Neural cell (in vitro differentiated cells): ENCODE measurements at regions not wholly inside any gene's neighbourhood (a gene's known extent, or its start where the extent isn't known, plus 50 kb on each side); places are given as distances from the start of the nearest gene placed in this dataset.

Source experiments
- H2AFZ ChIP-seq: fragments of 200-600, 300-800 bp; sonication (generic), shearing (Covaris generic); 2 replicates; pipeline ENCODE4 v1.6.0; 2014; ENCODE audit warnings: low read depth, mild to moderate bottlenecking, antibody characterized with exemption, low read length, moderate library complexity
- H3F3A ChIP-seq: fragments of 200-600 bp; shearing (Covaris generic); 2 replicates; pipeline ENCODE4 v1.6.1; 2016; ENCODE audit warnings: mild to moderate bottlenecking, moderate library complexity, mixed read lengths, antibody characterized with exemption, low read length; ENCODE audit not compliant: insufficient read depth, poor library complexity, severe bottlenecking
- H3K27ac ChIP-seq: fragments of 200-600, 300-800 bp; sonication (generic), shearing (Covaris generic); 2 replicates; pipeline ENCODE4 v1.5.1; 2014; ENCODE audit warnings: mild to moderate bottlenecking, low read length, moderate library complexity
- H3K27me3 ChIP-seq: fragments of 300-800, 200-600 bp; sonication (generic), shearing (Covaris generic); 2 replicates; pipeline ENCODE4 v1.6.0; 2014; ENCODE audit warnings: mild to moderate bottlenecking, low read depth, low read length, moderate library complexity; ENCODE audit not compliant: insufficient read depth
- H3K36me3 ChIP-seq: fragments of 300-800, 200-600 bp; sonication (generic), shearing (Covaris generic); 2 replicates; pipeline ENCODE4 v1.5.1; 2014; ENCODE audit warnings: mild to moderate bottlenecking, antibody characterized with exemption, low read length, moderate library complexity; ENCODE audit not compliant: insufficient read depth
- H3K4me2 ChIP-seq: fragments of 300-800, 200-600 bp; sonication (generic), shearing (Covaris generic); 2 replicates; pipeline ENCODE4 v1.6.0; 2014; ENCODE audit warnings: mild to moderate bottlenecking, low read length
- H3K4me3 ChIP-seq: fragments of 300-800, 200-600 bp; sonication (generic), shearing (Covaris generic); 2 replicates; pipeline ENCODE4 v1.5.1; 2014; ENCODE audit warnings: mild to moderate bottlenecking, low read length, moderate library complexity
- H3K79me2 ChIP-seq: fragments of 200-600 bp; shearing (Covaris generic); replicated peaks from 2 replicates; pipeline ENCODE4 v1.6.0; 2014; ENCODE audit warnings: mild to moderate bottlenecking, low read length, moderate library complexity; ENCODE audit not compliant: insufficient read depth
- H3K9ac ChIP-seq: fragments of 300-800, 200-600 bp; sonication (generic), shearing (Covaris generic); 2 replicates; pipeline ENCODE4 v1.6.1; 2016; ENCODE audit warnings: mild to moderate bottlenecking, low read length, mixed read lengths
- H3K9me2 ChIP-seq: fragments of 200-600 bp; shearing (Covaris generic); 2 replicates; pipeline ENCODE4 v1.6.1; 2016; ENCODE audit warnings: mild to moderate bottlenecking, low read length, mixed read lengths; ENCODE audit not compliant: insufficient read depth
- H3K9me3 ChIP-seq: fragments of 200-600, 300-800 bp; sonication (generic), shearing (Covaris generic); 2 replicates; pipeline ENCODE4 v1.6.1; 2016; ENCODE audit warnings: mild to moderate bottlenecking, mixed run types, low read length, moderate library complexity, mixed read lengths
- H4K20me1 ChIP-seq: fragments of 200-600 bp; shearing (Covaris generic); 2 replicates; pipeline ENCODE4 v1.6.1; 2016; ENCODE audit warnings: mild to moderate bottlenecking, mixed run types; ENCODE audit not compliant: insufficient read depth
- CTCF ChIP-seq: fragments of 450-650 bp; IDR thresholded peaks from 2 replicates; pipeline ENCODE4 v1.5.1; 2014; ENCODE audit warnings: antibody characterized with exemption, mild to moderate bottlenecking, moderate library complexity; ENCODE audit not compliant: poor library complexity, severe bottlenecking
- EP300 ChIP-seq: fragments of 450-650 bp; conservative IDR thresholded peaks from 2 replicates; pipeline ENCODE4 v1.6.1; 2014; ENCODE audit warnings: antibody characterized with exemption, mild to moderate bottlenecking, moderate library complexity; ENCODE audit not compliant: poor library complexity, severe bottlenecking
- EZH2 ChIP-seq: fragments of 200-600, 300-800 bp; shearing (Covaris generic), sonication (generic); IDR thresholded peaks from 2 replicates; pipeline ENCODE4 v1.6.1; 2014; ENCODE audit warnings: antibody characterized with exemption, low read length, borderline replicate concordance, mild to moderate bottlenecking; ENCODE audit not compliant: insufficient read depth, poor library complexity, severe bottlenecking
- MXI1 ChIP-seq: fragments of 450-650 bp; conservative IDR thresholded peaks from 2 replicates; pipeline ENCODE4 v1.6.1; 2014; ENCODE audit warnings: antibody characterized with exemption, mild to moderate bottlenecking; ENCODE audit not compliant: poor library complexity, severe bottlenecking
- POLR2AphosphoS5 ChIP-seq: IDR thresholded peaks from 2 replicates; pipeline ENCODE4 v1.6.1; 2012
- RAD21 ChIP-seq: fragments of 450-650 bp; conservative IDR thresholded peaks from 2 replicates; pipeline ENCODE4 v1.6.1; 2014; ENCODE audit warnings: antibody characterized with exemption, mild to moderate bottlenecking, moderate library complexity
- REST ChIP-seq: IDR thresholded peaks from 2 replicates; pipeline ENCODE4 v1.6.1; 2012; ENCODE audit warnings: borderline replicate concordance
- SMC3 ChIP-seq: fragments of 450-650 bp; conservative IDR thresholded peaks from 2 replicates; pipeline ENCODE4 v1.6.1; 2014; ENCODE audit warnings: antibody characterized with exemption, mild to moderate bottlenecking, moderate library complexity; ENCODE audit not compliant: poor library complexity
- TAF1 ChIP-seq: IDR thresholded peaks from 2 replicates; pipeline ENCODE4 v1.6.1; 2012; ENCODE audit warnings: low read depth

- Histone ChIP-seq H3K4me2 (no peak overlapping the region), H3K27me3 (no peaks in the 10 kb centered on the region), H3K79me2 (no peaks in the 10 kb centered on the region), H3K36me3 (no peaks in the 10 kb centered on the region), H4K20me1 (no peaks in the 10 kb centered on the region), H3K9me3 (no peaks in the 10 kb centered on the region), H3K4me3 (no peak overlapping the region), H3F3A (no peaks in the 10 kb centered on the region), H3K27ac (no peak overlapping the region), H3K9ac (no peak overlapping the region), H3K9me2 (no peaks in the 10 kb centered on the region), H2AFZ (no peak overlapping the region)
- TF ChIP-seq MXI1 (no peak), TAF1 (no peak), SMC3 (no peak), REST (no peak)
Observed at GRCh38 chr18:51953521-51953920, 386.5 kb upstream of the DCC start.

- Histone ChIP-seq H3K27me3 (no peaks in the 10 kb centered on the region), H3K9me2 (no peaks in the 10 kb centered on the region), H3K79me2 (no peaks in the 10 kb centered on the region), H4K20me1 (no peaks in the 10 kb centered on the region), H3K4me2 (no peak overlapping the region), H3K36me3 (no peaks in the 10 kb centered on the region), H3K9ac (no peak overlapping the region), H3K4me3 (no peak overlapping the region), H3K27ac (no peak overlapping the region), H3K9me3 (no peaks in the 10 kb centered on the region), H3F3A (no peaks in the 10 kb centered on the region), H2AFZ (no peak overlapping the region)
- TF ChIP-seq EP300 (no peak), RAD21 (no peak), POLR2AphosphoS5 (no peak), SMC3 (no peak), REST (no peak)
Observed at GRCh38 chr18:51955136-51955535, 384.9 kb upstream of the DCC start.

GRCh38 chr18:51957001-51957400 is 383.0 kb upstream of the DCC start:
- Histone ChIP-seq H3K4me3 (no peak overlapping the region), H3K27me3 (no peaks in the 10 kb centered on the region), H3K9me3 (no peaks in the 10 kb centered on the region), H3K9me2 (no peaks in the 10 kb centered on the region), H3K79me2 (no peaks in the 10 kb centered on the region), H2AFZ (no peak overlapping the region), H3K27ac (no peak overlapping the region), H3K4me2 (no peak overlapping the region), H4K20me1 (no peaks in the 10 kb centered on the region), H3K36me3 (no peaks in the 10 kb centered on the region), H3K9ac (no peak overlapping the region), H3F3A (no peaks in the 10 kb centered on the region)
- no peak for TF ChIP-seq SMC3
- no peak for TF ChIP-seq EP300
- no peak for TF ChIP-seq TAF1
- no peak for TF ChIP-seq POLR2AphosphoS5
- TF ChIP-seq MXI1, result no peak
- TF ChIP-seq CTCF, result no peak
- no peak for TF ChIP-seq REST
- TF ChIP-seq RAD21, result no peak
- TF ChIP-seq EZH2, result no peak
